SJSA1 (cell line): ENCODE measurements at regions not wholly inside any gene's neighbourhood (a gene's known extent, or its start where the extent isn't known, plus 50 kb on each side); places are given as distances from the start of the nearest gene placed in this dataset.
A peak's percentile ranks its signal among the peaks of the same experiment; 100 is the strongest.

ENCODE experiments used
- DNase-seq, 2 experiments: peaks; one replicate each; pipeline ENCODE4 v3.0.0-alpha.2; 2015 to 2020; ENCODE audit warnings: low spot score in 2 of 2, low read depth in 1 of 2
- H3K27ac ChIP-seq: fragments of 250-450 bp; sonication (Bioruptor Pico); 2 replicates; pipeline ENCODE4 v1.5.1; 2020; ENCODE audit warnings: mild to moderate bottlenecking, moderate library complexity
- H3K27me3 ChIP-seq: fragments of 250-450 bp; sonication (Bioruptor Pico); replicated peaks from 2 replicates; pipeline ENCODE4 v1.5.1; 2020; ENCODE audit warnings: mild to moderate bottlenecking, moderate library complexity
- H3K36me3 ChIP-seq: fragments of 250-450 bp; sonication (Bioruptor Pico); 2 replicates; pipeline ENCODE4 v1.5.1; 2020; ENCODE audit warnings: mild to moderate bottlenecking
- H3K4me1 ChIP-seq: fragments of 250-450 bp; sonication (Bioruptor Pico); replicated peaks from 2 replicates; pipeline ENCODE4 v1.6.1; 2021; ENCODE audit warnings: mild to moderate bottlenecking
- H3K4me3 ChIP-seq: fragments of 250-450 bp; sonication (Bioruptor Pico); 2 replicates; pipeline ENCODE4 v1.5.1; 2020; ENCODE audit warnings: mild to moderate bottlenecking
- H3K9me3 ChIP-seq: fragments of 250-450 bp; sonication (Bioruptor Pico); replicated peaks from 2 replicates; pipeline ENCODE4 v1.5.1; 2020; ENCODE audit warnings: mild to moderate bottlenecking

- H3K4me3 ChIP-seq, result no peak overlapping the region
- no peaks in the 10 kb centered on the region for H3K36me3 ChIP-seq
- H3K9me3 ChIP-seq, result no peaks in the 10 kb centered on the region
- H3K4me1 ChIP-seq, result peaks cover 32% of the 10 kb centered on the region
- peak overlapping the region; percentile 65 for H3K27ac ChIP-seq
- DNase-seq, result no peak
- H3K27me3 ChIP-seq, result no peaks in the 10 kb centered on the region
These were observed 279.2 kb upstream of the BOD1L1 start for GRCh38 chr4:13906727-13907126.

- peak; percentile 68 to 78 for DNase-seq
- no peaks in the 10 kb centered on the region for H3K27me3 ChIP-seq
- H3K9me3 ChIP-seq, result no peaks in the 10 kb centered on the region
- no peak overlapping the region for H3K4me3 ChIP-seq
- peaks cover 32% of the 10 kb centered on the region for H3K4me1 ChIP-seq
- H3K36me3 ChIP-seq, result no peaks in the 10 kb centered on the region
- peak overlapping the region; percentile 65 for H3K27ac ChIP-seq
These were observed 279.8 kb upstream of the BOD1L1 start for GRCh38 chr4:13907255-13907751.

GRCh38 chr4:13908455-13908854, 280.9 kb upstream of the BOD1L1 start:
- DNase-seq, result no peak
- Histone ChIP-seq H3K36me3 (no peaks in the 10 kb centered on the region), H3K4me3 (no peak overlapping the region), H3K4me1 (peaks cover 25% of the 10 kb centered on the region), H3K27me3 (no peaks in the 10 kb centered on the region), H3K27ac (0 out of 2 replicates have a peak overlapping the region, but pooled peaks have one; percentile 65), H3K9me3 (no peaks in the 10 kb centered on the region)

- Histone ChIP-seq H3K4me3 (no peak overlapping the region), H3K36me3 (no peaks in the 10 kb centered on the region), H3K27me3 (no peaks in the 10 kb centered on the region), H3K4me1 (peaks cover 20% of the 10 kb centered on the region), H3K9me3 (no peaks in the 10 kb centered on the region), H3K27ac (no peak overlapping the region)
- DNase-seq, result no peak
These were observed 283.0 kb upstream of the BOD1L1 start for GRCh38 chr4:13910556-13910955.

GRCh38 chr4:13911256-13911655, 283.7 kb upstream of the BOD1L1 start:
- DNase-seq, result no peak
- Histone ChIP-seq H3K27ac (no peak overlapping the region), H3K36me3 (no peaks in the 10 kb centered on the region)

GRCh38 chr4:13912436-13912925, 285.0 kb upstream of the BOD1L1 start:
- H3K27ac ChIP-seq, result no peak overlapping the region
- H3K4me1 ChIP-seq, result peaks cover 9% of the 10 kb centered on the region
- H3K36me3 ChIP-seq, result no peaks in the 10 kb centered on the region
- no peaks in the 10 kb centered on the region for H3K27me3 ChIP-seq
- H3K4me3 ChIP-seq, result no peak overlapping the region
- no peak for DNase-seq
- H3K9me3 ChIP-seq, result no peaks in the 10 kb centered on the region

More at GRCh38 chr4:13911256-13911655, 283.7 kb upstream of the BOD1L1 start:
- H3K4me1 ChIP-seq, result peaks cover 20% of the 10 kb centered on the region
- no peaks in the 10 kb centered on the region for H3K27me3 ChIP-seq
- no peaks in the 10 kb centered on the region for H3K9me3 ChIP-seq
- no peak overlapping the region for H3K4me3 ChIP-seq

GRCh38 chr4:13912966-13913365, 285.4 kb upstream of the BOD1L1 start:
- H3K9me3 ChIP-seq, result no peaks in the 10 kb centered on the region
- H3K36me3 ChIP-seq, result no peaks in the 10 kb centered on the region
- peaks cover 8% of the 10 kb centered on the region for H3K4me1 ChIP-seq
- DNase-seq, result no peak
- H3K27ac ChIP-seq, result no peak overlapping the region
- H3K27me3 ChIP-seq, result no peaks in the 10 kb centered on the region
- no peak overlapping the region for H3K4me3 ChIP-seq

GRCh38 chr4:13917015-13917414, 289.5 kb upstream of the BOD1L1 start:
- H3K27me3 ChIP-seq, result no peaks in the 10 kb centered on the region
- peaks cover 42% of the 10 kb centered on the region for H3K4me1 ChIP-seq
- H3K9me3 ChIP-seq, result no peaks in the 10 kb centered on the region
- no peak overlapping the region for H3K27ac ChIP-seq
- H3K36me3 ChIP-seq, result no peaks in the 10 kb centered on the region
- no peak overlapping the region for H3K4me3 ChIP-seq
- DNase-seq, result no peak

- Histone ChIP-seq H3K27ac (peak overlapping the region; percentile 98), H3K27me3 (no peaks in the 10 kb centered on the region), H3K4me1 (peaks cover 44% of the 10 kb centered on the region), H3K36me3 (no peaks in the 10 kb centered on the region), H3K9me3 (no peaks in the 10 kb centered on the region), H3K4me3 (no peak overlapping the region)
- peak; percentile 45 to 63 for DNase-seq
These were observed 290.6 kb upstream of the BOD1L1 start for GRCh38 chr4:13918110-13918509.

GRCh38 chr4:13918991-13919441, 291.5 kb upstream of the BOD1L1 start:
- Histone ChIP-seq H3K9me3 (no peaks in the 10 kb centered on the region), H3K27ac (peak overlapping the region; percentile 98), H3K4me3 (no peak overlapping the region), H3K27me3 (no peaks in the 10 kb centered on the region), H3K4me1 (peaks cover 44% of the 10 kb centered on the region), H3K36me3 (no peaks in the 10 kb centered on the region)
- DNase-seq, result peak; percentile 44 to 54

- peaks cover 44% of the 10 kb centered on the region for H3K4me1 ChIP-seq
- H3K9me3 ChIP-seq, result no peaks in the 10 kb centered on the region
- DNase-seq, result peak in 1 of 2 experiments; percentile 38
- H3K36me3 ChIP-seq, result no peaks in the 10 kb centered on the region
- no peak overlapping the region for H3K4me3 ChIP-seq
- no peaks in the 10 kb centered on the region for H3K27me3 ChIP-seq
- H3K27ac ChIP-seq, result peak overlapping the region; percentile 98
These were observed 292.8 kb upstream of the BOD1L1 start for GRCh38 chr4:13920111-13920875.

- Histone ChIP-seq H3K27ac (peak overlapping the region; percentile 98), H3K9me3 (no peaks in the 10 kb centered on the region), H3K4me3 (no peak overlapping the region), H3K36me3 (no peaks in the 10 kb centered on the region), H3K4me1 (peaks cover 44% of the 10 kb centered on the region), H3K27me3 (no peaks in the 10 kb centered on the region)
- peak; percentile 89 to 91 for DNase-seq
These were observed 293.4 kb upstream of the BOD1L1 start for GRCh38 chr4:13920901-13921300.

- Histone ChIP-seq H3K9me3 (no peaks in the 10 kb centered on the region), H3K4me3 (no peak overlapping the region), H3K4me1 (peaks cover 44% of the 10 kb centered on the region), H3K27ac (peak overlapping the region; percentile 85), H3K27me3 (no peaks in the 10 kb centered on the region), H3K36me3 (no peaks in the 10 kb centered on the region)
- no peak for DNase-seq
These were observed 294.3 kb upstream of the BOD1L1 start for GRCh38 chr4:13921805-13922204.

- peaks cover 44% of the 10 kb centered on the region for H3K4me1 ChIP-seq
- no peaks in the 10 kb centered on the region for H3K9me3 ChIP-seq
- H3K27me3 ChIP-seq, result no peaks in the 10 kb centered on the region
- DNase-seq, result no peak
- H3K36me3 ChIP-seq, result no peaks in the 10 kb centered on the region
- H3K4me3 ChIP-seq, result no peak overlapping the region
- no peak overlapping the region for H3K27ac ChIP-seq
These were observed 294.9 kb upstream of the BOD1L1 start for GRCh38 chr4:13922459-13922858.
